Activated effector memory CD4-positive, alpha-beta T cell treated with Interleukin-2 at 50 U/mL for 16 hours (primary cell): ENCODE measurements at regions not wholly inside any gene's neighbourhood (a gene's known extent, or its start where the extent isn't known, plus 50 kb on each side); places are given as distances from the start of the nearest gene placed in this dataset.

Source experiments
- DNase-seq: peaks from one replicate; pipeline ENCODE4 v3.0.0-alpha.2; 2020

DNA sequence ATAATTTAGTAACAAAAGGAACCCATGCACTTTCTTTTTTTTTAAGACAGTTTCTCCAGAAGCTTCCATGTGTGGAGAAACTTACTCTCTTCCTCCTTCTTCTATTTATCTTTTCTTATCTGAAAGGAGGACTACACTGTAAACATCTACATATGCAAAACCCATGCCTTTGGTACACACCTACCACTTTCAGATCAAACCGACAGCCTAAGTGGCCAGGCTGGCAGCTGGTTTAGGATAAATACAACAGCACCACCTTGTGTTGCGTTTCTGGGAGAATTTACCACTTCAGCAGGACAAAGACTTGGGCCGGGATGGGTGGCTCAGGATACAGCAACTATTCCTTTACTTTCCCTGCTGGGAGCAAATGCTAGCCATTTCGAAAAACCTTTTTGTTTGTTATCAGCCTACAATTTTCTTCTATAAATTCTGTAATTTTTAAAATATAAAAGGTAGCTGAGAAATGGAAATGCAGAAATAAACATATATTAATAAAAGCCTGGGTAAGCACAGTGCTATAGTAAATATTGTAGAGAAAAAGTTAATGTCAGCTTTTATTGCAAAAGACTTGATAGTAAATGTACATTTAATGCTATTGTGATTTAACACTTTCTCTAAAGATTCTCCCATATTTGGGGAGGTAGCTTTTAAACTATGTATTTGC is 94.0 kb upstream of the RFC3 start:
- DNase-seq: peak; percentile 34

DNA sequence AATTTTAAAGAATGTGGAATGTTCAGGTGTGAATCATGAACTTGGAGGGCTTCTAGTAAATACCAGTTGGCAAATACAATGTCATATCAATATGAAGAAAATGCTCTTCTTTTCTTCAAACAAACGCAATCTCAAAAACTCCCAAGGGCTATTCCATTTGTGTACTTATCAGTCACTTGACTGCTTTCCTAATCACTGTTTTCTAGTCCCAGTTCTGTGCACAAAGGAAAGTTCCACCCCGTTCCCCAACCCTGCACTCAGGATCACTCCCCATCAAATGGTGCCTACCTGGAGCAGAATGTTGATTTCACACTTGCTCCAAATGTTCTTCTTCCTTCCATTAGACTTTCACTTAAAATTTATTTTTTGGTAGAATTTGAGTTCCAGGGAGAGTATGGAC is 92.6 kb upstream of the RFC3 start:
- no peak for DNase-seq

DNA sequence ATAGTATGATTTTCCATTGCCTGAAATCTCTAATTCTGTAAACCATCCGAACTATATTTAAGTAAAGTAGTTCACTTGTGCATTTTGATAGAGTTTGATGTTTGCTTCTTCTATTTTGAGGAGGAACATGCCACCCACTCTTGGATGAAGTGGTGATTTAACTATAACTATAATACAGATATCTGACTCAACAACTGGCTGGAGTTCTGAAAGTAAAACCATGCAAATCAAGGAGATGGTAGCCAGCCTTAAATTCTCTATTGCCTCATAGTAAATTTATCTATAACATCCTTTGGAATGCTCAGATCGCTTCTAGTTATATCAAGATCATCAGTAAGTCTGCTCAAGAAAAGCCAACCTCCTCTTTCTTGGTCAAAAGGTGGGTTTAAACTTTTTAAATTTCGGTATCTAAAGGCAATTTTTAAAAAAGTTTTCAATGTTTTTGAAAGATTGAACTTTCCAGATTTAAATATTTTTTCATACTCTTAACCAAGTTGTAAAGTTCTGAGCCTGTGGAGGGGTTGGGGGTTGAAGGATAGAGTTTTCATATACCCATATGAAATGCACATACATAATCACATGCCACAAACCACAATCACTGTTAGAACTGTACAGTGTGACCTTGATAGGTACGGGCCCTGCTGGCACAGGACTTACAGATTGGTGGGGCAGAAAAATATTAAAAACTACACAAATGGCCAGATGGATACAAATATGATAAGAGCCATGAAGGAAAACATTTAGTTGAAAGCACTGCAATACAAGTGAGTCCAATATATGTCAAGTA is 90.5 kb upstream of the RFC3 start:
- DNase-seq: no peak

DNA sequence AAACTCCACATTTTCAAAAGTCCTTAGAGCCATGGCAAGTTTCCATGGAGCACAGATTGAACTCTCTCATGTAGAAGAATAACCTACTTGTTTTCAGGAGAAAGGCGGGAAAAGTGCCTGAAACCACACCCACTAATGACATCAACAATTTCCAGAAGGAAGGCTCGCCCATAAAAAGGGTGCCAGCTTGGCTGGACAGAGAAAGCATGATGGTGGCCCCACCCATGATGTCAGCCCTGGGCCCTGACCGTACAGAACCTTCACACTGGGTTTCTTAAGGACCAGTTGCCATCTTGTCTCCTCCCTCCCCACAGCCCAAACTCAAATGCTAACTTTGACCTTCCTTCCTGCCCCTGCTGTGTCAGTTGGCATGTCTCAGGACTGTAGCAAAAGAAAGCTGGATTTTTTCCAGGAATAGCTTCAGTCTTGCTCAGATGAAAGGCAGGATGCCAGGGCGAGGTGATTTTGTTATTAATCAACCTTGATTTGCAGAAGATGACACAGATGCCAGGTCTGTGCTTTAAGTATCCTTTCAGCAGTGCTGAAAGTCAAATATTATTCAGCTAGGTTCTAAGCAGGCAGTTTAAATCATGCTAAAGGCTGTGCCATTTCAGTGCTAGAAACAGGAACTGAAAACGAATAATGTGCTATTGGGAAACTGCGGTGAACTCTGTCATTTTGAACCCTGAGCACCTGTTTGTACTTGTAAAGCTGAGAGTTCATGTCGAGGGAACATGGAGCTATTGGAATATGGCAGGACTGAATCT is 89.5 kb upstream of the RFC3 start:
- no peak for DNase-seq

DNA sequence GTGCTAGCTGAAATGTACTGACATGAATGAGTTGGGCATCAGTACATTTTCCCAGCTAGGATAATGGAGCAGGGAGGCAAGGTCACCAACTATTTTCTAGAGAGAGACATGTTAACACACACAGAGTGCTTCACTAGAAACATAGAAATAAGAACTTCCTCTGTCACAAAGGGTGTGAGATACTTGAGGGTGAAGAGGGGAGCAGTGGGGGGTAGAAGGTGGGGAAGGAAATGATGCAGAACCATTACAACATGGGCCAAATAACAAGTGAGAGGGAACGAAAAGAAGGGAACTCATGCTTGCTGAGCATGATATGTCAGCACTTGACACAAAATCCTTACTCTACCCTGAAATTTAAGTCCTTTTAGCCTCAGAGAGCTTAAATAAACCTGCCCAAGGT is 87.8 kb upstream of the RFC3 start:
- DNase-seq: no peak

DNA sequence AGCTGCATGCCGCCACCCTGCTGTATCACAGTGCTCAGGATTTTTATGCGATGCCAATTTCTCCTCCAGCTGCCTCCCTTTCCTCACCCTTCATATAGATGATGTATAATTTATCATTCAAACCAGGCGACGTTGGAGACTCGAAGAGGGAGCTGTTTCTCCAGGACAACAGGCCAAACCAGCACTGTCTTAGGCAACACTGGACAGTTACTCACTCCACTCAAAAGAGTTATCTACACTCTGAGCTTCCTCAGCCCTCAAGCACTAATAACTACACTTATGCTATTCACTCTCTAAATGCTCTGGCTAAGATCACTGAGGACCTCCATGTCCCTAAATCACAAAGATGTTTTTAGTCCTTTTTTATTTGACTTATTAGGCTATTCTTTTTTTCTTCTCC is 87.3 kb upstream of the RFC3 start:
- DNase-seq: no peak

DNA sequence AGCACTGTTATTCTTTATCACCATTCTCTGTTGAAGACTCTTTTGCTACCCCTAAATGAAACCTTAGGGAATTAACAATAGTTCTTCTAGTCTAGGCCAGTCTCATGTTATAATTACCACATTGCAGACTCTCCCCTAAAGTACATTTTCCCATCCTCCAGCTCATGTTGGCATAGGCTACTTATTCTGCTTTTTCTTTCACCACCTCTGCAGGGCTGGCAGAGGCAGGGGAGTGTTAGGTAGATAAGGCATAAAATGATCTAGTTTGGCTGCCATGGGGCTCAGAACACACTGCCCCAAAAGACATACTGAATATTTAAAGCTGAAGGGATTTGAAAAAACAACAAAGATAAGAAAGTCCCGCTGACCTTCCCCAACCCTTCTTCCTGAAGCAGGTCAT is 82.7 kb upstream of the RFC3 start:
- no peak for DNase-seq

DNA sequence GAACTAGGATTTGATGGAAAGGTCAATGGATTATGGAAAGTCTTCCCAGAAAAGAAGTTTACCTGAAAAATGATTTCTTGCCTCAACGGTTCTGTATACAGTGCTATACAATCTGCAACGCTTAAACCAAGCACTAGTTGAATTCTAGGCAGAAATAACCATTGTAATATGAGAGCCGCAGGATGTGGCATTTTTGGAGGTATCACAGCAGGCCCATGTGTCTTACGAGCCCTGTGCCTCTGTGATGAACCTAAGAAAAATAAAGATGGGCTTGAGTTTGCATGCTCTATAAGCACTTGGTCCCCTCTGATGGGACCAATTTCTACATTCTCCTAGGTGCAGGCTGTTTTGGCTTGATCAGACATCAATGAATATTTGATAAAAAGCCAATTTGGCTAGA is 78.7 kb upstream of the RFC3 start:
- DNase-seq: no peak

DNA sequence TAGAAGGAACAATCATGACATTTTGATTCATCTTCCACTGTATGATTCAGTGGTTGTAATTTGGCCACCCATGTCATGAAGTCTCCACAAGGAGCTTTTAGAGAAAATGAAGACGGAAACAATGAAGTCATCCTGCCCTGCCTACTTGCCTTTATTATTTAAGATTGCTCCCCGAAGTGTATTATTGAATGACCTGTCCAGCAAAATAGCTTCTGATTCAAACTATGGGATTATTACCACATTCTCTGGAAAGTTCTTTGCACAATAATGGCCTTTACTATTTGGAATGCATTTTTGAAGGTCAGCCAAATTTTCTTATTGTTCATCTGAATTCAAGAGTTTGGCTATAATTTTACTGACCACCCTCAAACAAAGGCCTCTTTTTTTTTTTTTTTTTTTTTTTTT is 77.8 kb upstream of the RFC3 start:
- no peak for DNase-seq

DNA sequence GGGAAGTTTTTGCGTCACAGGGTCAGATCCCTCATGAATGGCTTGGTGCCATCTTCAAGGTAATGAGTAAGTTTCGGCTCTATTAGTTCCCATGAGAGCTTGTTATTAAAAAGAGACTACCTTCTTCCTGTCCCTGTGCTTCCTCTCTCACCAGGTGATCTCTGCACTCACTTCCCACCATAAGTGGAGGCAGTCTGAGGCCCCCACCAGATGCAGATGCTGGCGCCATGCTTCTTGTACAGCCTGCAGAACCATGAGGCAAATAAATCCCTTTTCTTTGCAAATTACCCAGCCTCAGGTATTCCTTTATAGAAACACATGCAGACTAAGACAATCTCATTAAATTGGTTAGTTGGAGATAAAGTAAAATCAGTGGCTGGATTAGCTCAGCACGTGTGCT is 75.6 kb upstream of the RFC3 start:
- no peak for DNase-seq

DNA sequence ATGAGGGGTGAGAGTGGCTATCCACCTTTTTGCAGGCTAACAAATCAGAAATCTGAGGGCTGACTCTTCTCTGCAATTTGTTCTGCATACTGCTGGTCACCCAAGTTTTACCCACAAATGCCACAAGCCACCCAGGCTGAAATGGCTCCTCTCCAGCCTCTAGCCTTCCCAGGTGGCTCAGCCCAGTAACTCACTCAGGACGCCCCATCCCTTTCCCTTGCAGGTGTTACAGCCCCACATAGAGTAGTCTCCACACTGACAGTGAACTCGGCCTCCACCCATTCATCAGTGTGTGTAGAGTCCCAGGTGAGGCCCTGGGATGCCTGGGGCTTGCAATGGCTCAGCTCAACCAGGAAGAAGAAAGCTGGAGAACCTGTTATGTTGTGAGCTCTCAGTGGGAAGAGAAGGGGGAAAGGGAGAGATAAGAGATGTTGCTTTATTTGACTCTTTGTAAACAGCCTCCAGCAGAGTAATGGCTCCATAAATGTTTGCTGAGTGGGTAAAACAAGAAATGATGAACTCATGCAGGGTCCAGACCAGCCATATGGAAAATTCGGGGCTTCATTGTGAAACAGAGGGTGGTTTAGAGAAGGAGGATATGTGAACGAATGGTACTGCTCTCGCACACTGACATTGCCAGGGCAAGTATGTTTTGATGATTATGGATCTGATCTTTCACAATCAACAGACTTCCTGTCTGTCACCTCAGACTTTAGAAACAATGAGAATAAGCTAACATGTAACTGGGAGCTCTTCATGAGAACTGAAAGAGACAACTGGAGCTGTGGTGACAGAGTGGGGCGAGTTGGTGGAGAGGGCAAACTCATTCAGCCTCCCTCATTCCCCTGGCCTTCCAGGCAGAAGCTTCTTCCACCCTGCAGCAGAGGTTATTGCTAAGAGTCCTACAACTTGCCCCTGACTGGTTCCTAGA is 74.2 kb upstream of the RFC3 start:
- no peak for DNase-seq

DNA sequence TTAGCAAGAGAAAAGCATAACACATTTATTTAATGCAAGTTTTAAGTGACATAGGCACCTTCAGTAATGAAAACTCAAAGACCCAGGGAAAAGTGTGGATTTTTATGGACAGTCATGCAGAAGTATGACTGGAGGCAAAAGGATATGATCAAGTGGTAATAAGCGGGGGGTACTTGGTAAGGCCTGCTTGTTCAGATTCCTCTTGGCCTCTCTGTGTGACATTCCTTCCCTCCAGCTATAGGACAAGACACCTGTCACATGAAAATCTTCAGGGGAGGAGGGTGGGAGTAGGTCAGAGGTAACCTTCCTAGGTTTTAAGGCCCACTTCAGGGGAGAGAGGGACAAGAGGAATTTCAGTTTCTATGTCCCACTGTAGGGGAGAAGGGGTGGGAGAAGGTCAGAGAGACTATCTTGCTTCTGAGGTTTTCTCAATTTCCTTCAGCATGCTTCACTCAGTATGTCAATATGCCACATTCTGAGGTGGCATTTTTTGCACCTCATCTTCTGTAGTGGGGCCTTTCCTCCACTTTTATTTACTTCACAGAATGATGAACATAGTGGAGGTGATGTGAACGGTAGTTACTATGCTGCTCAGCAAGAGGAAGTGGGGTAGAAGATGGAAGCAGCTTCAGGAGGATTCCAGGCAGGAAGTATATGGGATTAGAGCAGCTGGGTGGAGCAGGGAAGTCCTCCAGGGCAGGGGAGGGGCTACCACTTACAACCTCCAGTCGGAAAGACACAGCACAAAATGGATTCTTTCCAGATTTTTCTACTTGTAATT is 73.2 kb upstream of the RFC3 start:
- no peak for DNase-seq

DNA sequence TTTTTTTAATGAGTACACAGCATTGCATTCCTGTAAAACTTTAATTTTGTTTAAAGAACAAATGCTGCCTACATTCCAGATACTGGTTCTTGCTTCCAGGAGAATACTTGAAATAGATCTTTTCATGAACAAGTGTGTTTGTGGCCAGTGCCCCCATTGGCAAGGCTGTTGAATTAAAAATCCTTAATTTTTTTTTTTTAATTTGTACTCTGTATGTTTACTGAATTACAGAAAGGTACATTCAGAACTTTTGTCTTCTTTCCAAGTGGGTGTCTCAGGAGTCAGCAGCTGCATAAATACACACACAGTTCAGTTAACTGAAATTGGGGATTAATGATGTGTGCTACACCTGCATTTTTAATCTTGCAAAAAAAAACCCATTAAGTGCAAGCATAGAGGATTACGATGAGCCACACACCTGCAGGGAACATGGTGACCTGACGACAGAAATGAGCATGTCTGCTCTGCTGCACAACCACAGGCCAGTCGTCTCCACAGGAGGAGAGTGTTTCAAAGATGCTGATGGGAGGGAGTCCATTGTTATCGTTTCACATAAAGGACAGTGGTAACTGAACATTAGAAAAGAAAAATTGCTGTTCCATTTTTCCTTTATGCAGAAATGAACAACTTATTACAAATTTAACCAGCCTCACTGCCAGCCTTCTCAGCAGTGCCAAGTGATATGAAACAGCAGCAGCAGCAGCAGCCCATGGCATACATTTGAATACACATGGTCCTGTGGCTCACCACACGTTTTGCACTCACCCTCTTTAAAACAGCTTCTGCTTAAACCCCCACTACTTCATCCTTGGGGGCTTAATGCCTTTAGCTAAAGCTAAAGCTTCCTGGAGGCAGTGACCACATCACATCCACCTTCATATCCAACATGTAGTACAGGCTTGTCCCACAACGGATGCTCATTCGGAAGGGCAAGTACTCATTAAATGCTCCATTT is 72.3 kb upstream of the RFC3 start:
- DNase-seq: no peak

DNA sequence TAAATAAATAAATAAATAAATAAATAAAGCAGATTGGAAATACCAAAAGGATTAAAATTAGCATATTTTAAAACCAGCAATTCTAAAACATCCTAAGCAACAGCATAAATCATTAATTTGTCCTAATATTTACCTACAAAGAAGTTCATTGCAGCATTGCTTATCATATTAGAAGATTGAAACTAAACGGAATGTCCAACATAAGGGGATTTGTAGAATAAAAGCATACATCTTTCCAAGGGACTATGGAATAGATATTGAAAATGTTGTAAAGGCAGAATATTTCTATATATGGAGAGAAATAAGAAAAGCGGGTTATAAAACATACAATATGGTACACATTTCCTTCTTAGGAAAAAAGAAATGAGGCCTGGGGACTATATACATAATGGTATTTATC is 71.1 kb upstream of the RFC3 start:
- DNase-seq: no peak

DNA sequence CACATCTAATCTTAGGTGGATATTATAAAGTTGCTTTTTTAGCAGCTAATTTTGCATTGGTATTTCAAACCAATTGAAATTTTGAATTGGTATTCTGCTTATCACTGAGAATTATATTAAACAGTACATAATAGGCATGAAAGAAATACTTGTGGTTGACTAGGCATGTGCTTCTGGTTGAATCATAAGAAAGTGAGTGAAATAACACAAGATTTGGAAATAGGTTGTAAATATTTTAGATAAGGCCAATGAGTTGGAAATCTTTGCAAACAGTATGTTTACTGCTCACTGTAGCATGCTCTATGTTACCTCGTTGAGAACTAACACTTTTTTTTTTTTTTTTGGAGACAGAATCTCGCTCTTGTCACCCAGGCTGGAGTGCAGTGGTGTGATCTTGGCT is 66.8 kb upstream of the RFC3 start:
- DNase-seq: no peak

DNA sequence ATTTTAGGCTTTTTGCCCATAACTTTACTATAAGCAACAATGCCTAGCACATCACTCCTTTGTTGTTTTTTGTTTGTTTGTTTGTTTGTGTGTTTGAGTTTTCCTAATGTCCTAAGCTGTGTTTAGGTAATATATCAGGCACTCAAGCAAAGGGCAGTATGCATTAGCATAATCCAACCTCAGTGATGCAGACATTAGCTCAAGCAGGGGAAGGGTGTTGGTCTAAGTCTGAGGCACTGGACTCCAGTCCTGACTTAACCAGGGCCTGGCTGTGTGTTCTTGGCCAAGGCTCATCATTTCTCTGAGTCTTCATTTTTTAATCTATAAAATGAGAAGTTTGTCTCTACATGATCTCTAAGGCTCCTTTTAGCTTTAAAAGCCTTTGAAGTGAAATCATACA is 65.9 kb upstream of the RFC3 start:
- DNase-seq: no peak

DNA sequence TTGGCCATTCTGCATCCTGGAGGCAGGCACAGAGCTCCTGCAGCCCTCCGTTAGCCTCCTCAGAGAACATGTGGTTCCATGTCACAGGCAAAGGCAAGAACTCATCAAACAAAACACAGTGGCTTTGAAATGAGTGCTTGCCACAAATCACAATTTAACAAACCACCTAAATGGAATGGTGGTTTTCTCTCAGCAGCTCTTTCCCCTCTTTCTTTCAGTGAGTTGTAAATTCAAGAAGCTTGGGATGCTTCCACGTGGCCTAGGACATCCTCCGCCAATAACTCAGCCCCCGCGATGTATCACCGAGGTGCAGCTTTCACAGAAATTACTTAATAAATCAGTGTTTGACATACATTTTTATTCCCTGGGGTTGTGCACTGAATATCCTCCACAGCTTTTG is 65.4 kb upstream of the RFC3 start:
- no peak for DNase-seq

DNA sequence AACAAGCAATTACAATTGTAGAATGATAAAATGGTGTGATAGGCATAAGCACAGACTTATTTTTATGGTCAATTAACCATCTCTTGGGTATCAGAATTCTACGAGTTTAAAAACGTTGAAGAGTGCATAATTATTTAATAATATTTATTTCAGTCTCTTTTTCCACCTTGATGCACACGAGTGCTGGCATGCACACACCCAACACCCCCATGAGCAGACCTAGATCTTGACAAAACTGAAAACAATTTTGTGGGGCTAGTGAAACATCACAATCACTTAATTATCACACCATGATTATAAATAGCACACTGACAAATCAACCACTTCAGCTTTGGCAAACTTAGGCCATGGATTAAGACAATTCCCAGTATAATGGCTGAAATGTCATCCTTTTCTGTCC is 61.0 kb upstream of the RFC3 start:
- DNase-seq: no peak

DNA sequence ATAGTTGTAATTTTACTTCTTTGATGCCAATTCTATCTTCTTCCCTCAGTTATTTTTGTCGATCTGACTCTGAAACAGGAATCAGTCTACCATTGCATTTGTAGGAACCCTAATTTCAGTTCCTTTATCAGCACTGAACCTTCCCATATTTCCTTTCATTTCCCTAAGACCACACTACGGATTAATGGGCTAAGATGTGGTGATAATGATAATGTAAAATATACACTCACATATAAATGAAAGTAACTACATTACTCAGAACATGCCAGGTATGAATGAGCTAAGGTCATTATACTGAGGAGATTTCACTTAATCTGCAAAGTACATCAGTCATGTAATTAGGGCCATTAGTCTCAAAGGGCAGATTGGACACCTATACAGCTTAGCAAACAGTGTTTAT is 60.2 kb upstream of the RFC3 start:
- DNase-seq: no peak

DNA sequence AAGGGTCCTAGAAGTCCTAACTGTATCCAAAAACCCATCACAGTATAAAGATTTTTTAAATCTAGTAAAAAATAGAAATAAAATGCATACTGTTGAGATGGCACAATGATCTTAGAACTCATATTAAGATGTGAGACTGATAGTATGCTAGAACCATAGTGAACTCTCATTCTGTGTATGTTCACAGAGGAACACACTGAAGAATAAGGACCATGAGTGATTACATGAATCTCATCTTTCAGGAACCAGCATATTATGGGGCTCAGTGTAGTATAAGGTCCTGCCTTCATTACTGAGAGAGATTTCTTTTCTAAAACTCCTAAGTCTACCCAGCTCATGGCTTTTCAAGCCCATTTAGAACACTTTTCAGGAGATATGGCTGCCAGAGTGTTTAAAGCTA is 59.8 kb upstream of the RFC3 start:
- DNase-seq: no peak

DNA sequence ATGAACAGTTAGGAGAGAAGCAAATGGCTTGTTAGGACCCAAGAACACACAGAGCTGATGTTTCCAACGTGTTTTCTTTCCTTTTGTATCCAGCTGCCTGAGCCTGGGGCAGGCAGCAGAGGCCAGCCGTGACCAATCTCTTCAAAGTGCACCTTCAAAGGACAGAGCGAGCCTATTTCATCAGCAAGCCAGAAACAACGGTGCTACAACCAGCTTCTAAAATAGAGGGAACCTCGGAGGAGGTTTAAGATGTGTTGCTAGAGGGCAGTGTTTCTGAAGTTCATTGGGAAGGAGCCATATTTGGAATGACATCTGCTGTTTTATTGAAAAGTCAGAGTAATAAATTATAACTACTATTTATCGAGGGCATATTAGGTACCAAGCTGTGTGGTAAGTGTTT is 56.2 kb upstream of the RFC3 start:
- DNase-seq: no peak
